ENCODE measurements at regions not wholly inside any gene's neighbourhood (a gene's known extent, or its start where the extent isn't known, plus 50 kb on each side); places are given as distances from the start of the nearest gene placed in this dataset.

GRCh38 chr20:10758446-10758845, 84.6 kb upstream of the JAG1 start:
- H3K4me2 ChIP-seq, result no peak overlapping the region
- no peaks in the 10 kb centered on the region for H3K36me3 ChIP-seq (ENCODE audit: insufficient read depth)
- Mint-ChIP-seq H3K27ac (no peak overlapping the region), H3K27me3 (ENCODE audit: insufficient read depth, low read depth, poor library complexity) (no peaks in the 10 kb centered on the region), H3K4me3 (no peak overlapping the region), H3K9me3 (no peaks in the 10 kb centered on the region), H3K4me1 (peaks cover 12% of the 10 kb centered on the region; the same call in 2 of the 3 replicates), H3K36me3 (ENCODE audit: low read depth) (no peaks in the 10 kb centered on the region)
- DNase-seq (ENCODE audit: low spot score), result no peak
- no peak for TF ChIP-seq CTCF (conservative IDR thresholded peaks at IDR 0.05; ENCODE audit: low read depth in 2 of 2)
- TF ChIP-seq NANOG (IDR thresholded peaks at IDR 0.05; ENCODE audit: borderline replicate concordance), result no peak
- TF ChIP-seq ZNF462 (CRISPR knock-in tag; IDR thresholded peaks at IDR 0.05), result no peak
- TF ChIP-seq ZNF114 (CRISPR knock-in tag; IDR thresholded peaks at IDR 0.05), result no peak
- no peak for TF ChIP-seq REST (IDR thresholded peaks at IDR 0.05; ENCODE audit: unreplicated experiment)
- no peak for TF ChIP-seq EZH2phosphoT487 (IDR thresholded peaks at IDR 0.05; ENCODE audit: unreplicated experiment)
- TF ChIP-seq STAT1 (IDR thresholded peaks at IDR 0.05; ENCODE audit: unreplicated experiment), result no peak
- TF ChIP-seq ETS1 (IDR thresholded peaks at IDR 0.05), result no peak
- no peak for TF ChIP-seq CREB1 (CRISPR knock-in tag; IDR thresholded peaks at IDR 0.05; ENCODE audit: low read depth)
- no peak for TF ChIP-seq EZH2 (IDR thresholded peaks at IDR 0.05; ENCODE audit: low read depth, unreplicated experiment)
- no peak for TF ChIP-seq POLR2AphosphoS5 (IDR thresholded peaks at IDR 0.05; ENCODE audit: low read depth)
- no peak for TF ChIP-seq JUNB (IDR thresholded peaks at IDR 0.05; ENCODE audit: unreplicated experiment)
- no peak for TF ChIP-seq ZNF331 (CRISPR knock-in tag; IDR thresholded peaks at IDR 0.05; ENCODE audit: low read depth)
- H2AFZ ChIP-seq, result no peak overlapping the region
- no peak for ATAC-seq
- no peak overlapping the region for H3K27ac ChIP-seq (ENCODE audit: low read depth)
- H3K4me3 ChIP-seq, result no peak overlapping the region
- H3K9me2 ChIP-seq (ENCODE audit: insufficient read depth), result peaks cover 7% of the 10 kb centered on the region; the same call in 1 of the 2 replicates
- no peaks in the 10 kb centered on the region for H3K27me3 ChIP-seq (ENCODE audit: insufficient read depth)
- no peaks in the 10 kb centered on the region for H3K4me1 ChIP-seq (ENCODE audit: insufficient read depth)
- no peaks in the 10 kb centered on the region for H3F3A ChIP-seq (replicated peaks; ENCODE audit: low read depth)
- no peaks in the 10 kb centered on the region for H4K20me1 ChIP-seq (replicated peaks; ENCODE audit: insufficient read depth)
- no peaks in the 10 kb centered on the region for H3K79me2 ChIP-seq (replicated peaks; ENCODE audit: insufficient read depth)

Measured in GM23338 (cell line).